ENCODE measurements at regions not wholly inside any gene's neighbourhood (a gene's known extent, or its start where the extent isn't known, plus 50 kb on each side); places are given as distances from the start of the nearest gene placed in this dataset.

DNA sequence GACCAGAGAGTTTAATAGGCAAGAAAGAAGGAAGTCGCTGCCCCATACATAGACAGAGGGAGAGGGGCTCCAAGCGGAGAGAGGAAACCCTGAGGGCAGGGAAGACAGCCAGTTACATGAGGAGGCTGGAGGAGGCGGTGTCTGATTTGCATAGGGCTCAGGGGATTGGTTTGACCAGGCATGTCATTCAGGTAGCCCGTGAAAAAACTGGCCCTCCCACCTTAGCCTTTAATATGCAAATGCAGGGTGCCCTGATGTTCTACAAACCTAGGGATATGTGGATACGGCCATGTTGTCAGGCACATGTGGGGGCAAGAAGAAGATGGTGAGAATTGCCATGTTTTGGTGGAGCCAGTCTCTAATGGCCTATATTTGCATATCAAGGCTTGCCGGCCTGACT is 1461.6 kb downstream of the PCDH9 start:
- POLR2A ChIA-PET, result no interaction called here
- no peak for DNase-seq (ENCODE audit: extremely low spot score)
- CTCF ChIA-PET, result no interaction called here
- TF ChIP-seq, protein P1, sequence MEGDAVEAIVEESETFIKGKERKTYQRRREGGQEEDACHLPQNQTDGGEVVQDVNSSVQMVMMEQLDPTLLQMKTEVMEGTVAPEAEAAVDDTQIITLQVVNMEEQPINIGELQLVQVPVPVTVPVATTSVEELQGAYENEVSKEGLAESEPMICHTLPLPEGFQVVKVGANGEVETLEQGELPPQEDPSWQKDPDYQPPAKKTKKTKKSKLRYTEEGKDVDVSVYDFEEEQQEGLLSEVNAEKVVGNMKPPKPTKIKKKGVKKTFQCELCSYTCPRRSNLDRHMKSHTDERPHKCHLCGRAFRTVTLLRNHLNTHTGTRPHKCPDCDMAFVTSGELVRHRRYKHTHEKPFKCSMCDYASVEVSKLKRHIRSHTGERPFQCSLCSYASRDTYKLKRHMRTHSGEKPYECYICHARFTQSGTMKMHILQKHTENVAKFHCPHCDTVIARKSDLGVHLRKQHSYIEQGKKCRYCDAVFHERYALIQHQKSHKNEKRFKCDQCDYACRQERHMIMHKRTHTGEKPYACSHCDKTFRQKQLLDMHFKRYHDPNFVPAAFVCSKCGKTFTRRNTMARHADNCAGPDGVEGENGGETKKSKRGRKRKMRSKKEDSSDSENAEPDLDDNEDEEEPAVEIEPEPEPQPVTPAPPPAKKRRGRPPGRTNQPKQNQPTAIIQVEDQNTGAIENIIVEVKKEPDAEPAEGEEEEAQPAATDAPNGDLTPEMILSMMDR (IDR thresholded peaks at IDR 0.05; ENCODE audit: control extremely low read depth, extremely low read depth, low read depth, missing control alignments), result no peak

DNA sequence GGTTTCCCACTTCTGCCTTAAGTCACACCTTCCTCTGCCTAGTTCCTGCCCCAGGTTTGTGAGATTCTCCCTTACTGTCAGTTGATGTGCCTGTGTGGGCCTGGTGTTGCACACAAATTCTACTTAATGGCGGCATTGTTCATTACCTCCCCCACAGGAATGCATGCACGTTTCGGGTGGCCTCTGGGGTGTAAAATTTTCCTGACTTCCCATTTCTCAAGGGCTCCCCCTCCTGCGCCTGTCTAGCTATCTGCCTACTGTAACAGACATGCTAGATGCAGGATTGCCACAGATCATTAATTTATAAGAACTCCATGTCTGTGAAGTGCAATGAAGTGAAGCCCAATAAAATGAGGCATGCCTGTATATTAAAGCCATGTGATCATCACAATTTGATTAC is 1466.3 kb downstream of the PCDH9 start:
- TF ChIP-seq, protein P1 (IDR thresholded peaks at IDR 0.05; ENCODE audit: control extremely low read depth, extremely low read depth, low read depth, missing control alignments), result no peak

DNA sequence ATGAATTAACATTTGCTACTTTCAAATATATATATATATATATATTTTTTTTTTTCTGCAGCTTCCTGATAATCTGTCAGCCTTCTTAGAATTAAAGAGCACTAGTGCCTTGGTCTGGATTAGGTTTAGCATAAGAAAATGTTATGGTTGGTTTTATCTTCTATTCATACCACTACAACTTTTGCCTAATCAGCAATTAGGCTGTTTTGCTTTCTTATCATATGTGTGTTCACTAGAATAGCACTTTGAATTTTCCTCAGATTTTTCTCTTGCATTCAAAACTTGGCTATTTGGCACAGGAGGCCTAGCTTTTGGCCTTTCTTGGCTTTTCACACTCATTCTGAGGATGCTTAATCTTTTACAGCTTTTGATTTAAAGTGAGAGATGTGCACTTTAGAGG is 1468.1 kb downstream of the PCDH9 start:
- no peak for DNase-seq (ENCODE audit: extremely low spot score)
- TF ChIP-seq, protein P1 (IDR thresholded peaks at IDR 0.05; ENCODE audit: control extremely low read depth, extremely low read depth, low read depth, missing control alignments), result no peak
- POLR2A ChIA-PET, result no interaction called here
- CTCF ChIA-PET, result interaction anchor here (1.1 kb wide), 1 partner anchor 9 kb away, joined by 3 read pairs; no protein-coding TSS in a partner anchor

More for the DNA sequence above, 1466.3 kb downstream of the PCDH9 start:
- no peak for DNase-seq (ENCODE audit: extremely low spot score)
- CTCF ChIA-PET, result no interaction called here
- POLR2A ChIA-PET, result no interaction called here

DNA sequence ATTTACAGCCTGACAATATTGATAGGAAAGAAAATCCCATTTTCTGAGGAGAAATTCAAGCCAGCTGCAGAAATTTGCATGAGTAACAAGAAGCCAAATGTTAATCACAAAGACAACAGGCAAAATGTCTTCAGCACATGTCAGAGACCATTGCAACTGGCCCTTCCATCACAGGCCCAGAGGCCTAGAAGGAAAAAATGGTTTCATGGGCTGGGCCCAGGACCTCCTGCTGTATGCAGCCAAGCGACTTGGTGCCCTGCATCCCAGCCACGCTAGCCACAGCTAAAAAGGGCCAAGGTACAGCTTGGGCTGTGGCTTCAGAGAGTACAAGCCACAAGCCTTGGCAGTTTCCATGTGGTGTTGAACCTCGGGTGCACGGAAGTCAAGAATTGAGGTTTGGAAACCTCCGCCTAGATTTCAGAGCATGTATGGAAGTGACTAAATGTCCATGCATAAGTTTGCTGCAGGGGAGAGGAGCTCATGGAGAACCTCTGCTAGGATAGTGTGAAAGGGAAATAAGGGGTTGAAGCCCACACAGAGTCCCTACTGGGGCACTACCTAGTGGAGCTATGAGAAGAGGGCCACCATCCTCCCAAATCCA is 1474.0 kb downstream of the PCDH9 start:
- CTCF ChIA-PET, result interaction anchor here (1.2 kb wide), 1 partner anchor 10 kb away, joined by 3 read pairs; no protein-coding TSS in a partner anchor
- TF ChIP-seq, protein P1 (IDR thresholded peaks at IDR 0.05; ENCODE audit: control extremely low read depth, extremely low read depth, low read depth, missing control alignments), result no peak
- no peak for DNase-seq (ENCODE audit: extremely low spot score)
- POLR2A ChIA-PET, result no interaction called here

DNA sequence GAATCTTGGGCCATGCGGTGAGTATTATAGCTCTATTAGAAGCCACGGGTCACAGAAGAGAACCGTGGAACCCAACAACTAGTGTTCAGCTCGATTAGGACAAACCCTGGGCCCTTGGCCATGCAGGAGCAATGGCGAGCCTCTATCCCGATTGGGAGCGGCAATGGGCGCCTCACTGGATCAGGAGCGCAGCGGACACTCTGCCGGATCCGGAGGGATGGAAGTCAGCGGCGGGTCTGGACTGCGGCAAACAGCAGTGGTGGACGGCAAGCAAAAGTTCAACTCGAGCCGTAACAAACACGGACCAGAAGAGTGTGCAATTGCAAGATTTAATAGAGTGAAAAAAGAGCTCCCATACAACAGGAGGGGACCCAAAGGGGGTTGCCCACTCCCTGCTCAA is 1481.9 kb downstream of the PCDH9 start:
- CTCF ChIA-PET, result no interaction called here
- TF ChIP-seq, protein P1 (IDR thresholded peaks at IDR 0.05; ENCODE audit: control extremely low read depth, extremely low read depth, low read depth, missing control alignments), result no peak
- POLR2A ChIA-PET, result no interaction called here
- no peak for DNase-seq (ENCODE audit: extremely low spot score)

DNA sequence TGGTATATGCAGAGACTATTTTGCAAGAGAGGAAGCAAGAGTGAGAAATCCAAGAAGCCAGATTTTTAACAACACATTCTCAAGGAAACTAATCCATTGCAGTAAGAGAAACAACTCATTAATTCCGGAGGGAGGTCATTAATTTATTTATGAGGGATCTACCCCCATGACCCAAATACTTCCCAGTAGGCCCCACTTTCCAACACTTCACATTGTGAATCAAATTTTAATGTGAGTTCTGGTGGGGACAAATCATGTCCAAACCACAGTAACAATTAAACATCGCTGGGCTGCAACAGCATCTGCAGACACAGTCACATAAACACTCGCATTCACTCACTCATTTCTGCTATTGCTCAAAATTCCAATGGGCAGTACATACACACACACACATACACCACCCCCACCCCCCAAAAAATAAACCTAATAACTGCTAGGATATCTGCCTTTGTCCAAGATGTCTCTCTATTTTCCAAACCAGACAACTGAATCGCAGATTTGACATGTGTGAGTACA is 1483.7 kb downstream of the PCDH9 start:
- TF ChIP-seq, protein P1 (IDR thresholded peaks at IDR 0.05; ENCODE audit: control extremely low read depth, extremely low read depth, low read depth, missing control alignments), result no peak
- no peak for DNase-seq (ENCODE audit: extremely low spot score)
- ChIA-PET CTCF (interaction anchor here (1.0 to 1.3 kb wide), 2 partner anchors 10 to 35 kb away, joined by 3 read pairs; no protein-coding TSS in a partner anchor), POLR2A (no interaction called here)
